Left ventricle myocardium inferior (tissue), 1 donor: ENCODE measurements at regions not wholly inside any gene's neighbourhood (a gene's known extent, or its start where the extent isn't known, plus 50 kb on each side); places are given as distances from the start of the nearest gene placed in this dataset.

Experiments
- DNase-seq: peaks from one replicate; pipeline ENCODE4 v3.0.0-alpha.2; 2020
- H3K27ac ChIP-seq: fragments of 200-600 bp; replicated peaks from 2 replicates; pipeline ENCODE4 v1.8.0; 2021
- H3K27me3 ChIP-seq: fragments of 200-600 bp; 2 replicates; pipeline ENCODE4 v1.8.0; 2021; ENCODE audit warnings: low read depth
- H3K36me3 ChIP-seq: fragments of 200-600 bp; 2 replicates; pipeline ENCODE4 v1.8.0; 2021
- H3K4me1 ChIP-seq: fragments of 200-600 bp; 2 replicates; pipeline ENCODE4 v1.8.0; 2021
- H3K4me3 ChIP-seq: fragments of 200-600 bp; 2 replicates; pipeline ENCODE4 v1.8.0; 2021; ENCODE audit warnings: mild to moderate bottlenecking, moderate library complexity
- H3K9me3 ChIP-seq: fragments of 200-600 bp; replicated peaks from 2 replicates; pipeline ENCODE4 v1.8.0; 2021
- intact Hi-C: fragments of 100-400 bp; cut with micrococcal nuclease; formaldehyde crosslinking; loops from one replicate; pipeline ENCODE4 v1.11.0; 2022
- TF ChIP-seq, protein P1 (sequence below): fragments of 200-600 bp; IDR thresholded peaks from 2 replicates; pipeline ENCODE4 v1.8.0; 2021; ENCODE audit warnings: antibody characterized with exemption, mild to moderate bottlenecking, borderline replicate concordance
- donor health status: DM: no; HTN: yes; CAD: no; lungs with severe emphysema.

- no peak for DNase-seq
- Histone ChIP-seq H3K9me3 (no peaks in the 10 kb centered on the region), H3K4me1 (no peaks in the 10 kb centered on the region), H3K4me3 (no peak overlapping the region), H3K27me3 (peaks cover 56% of the 10 kb centered on the region), H3K36me3 (no peaks in the 10 kb centered on the region), H3K27ac (no peak overlapping the region)
- TF ChIP-seq, protein P1, sequence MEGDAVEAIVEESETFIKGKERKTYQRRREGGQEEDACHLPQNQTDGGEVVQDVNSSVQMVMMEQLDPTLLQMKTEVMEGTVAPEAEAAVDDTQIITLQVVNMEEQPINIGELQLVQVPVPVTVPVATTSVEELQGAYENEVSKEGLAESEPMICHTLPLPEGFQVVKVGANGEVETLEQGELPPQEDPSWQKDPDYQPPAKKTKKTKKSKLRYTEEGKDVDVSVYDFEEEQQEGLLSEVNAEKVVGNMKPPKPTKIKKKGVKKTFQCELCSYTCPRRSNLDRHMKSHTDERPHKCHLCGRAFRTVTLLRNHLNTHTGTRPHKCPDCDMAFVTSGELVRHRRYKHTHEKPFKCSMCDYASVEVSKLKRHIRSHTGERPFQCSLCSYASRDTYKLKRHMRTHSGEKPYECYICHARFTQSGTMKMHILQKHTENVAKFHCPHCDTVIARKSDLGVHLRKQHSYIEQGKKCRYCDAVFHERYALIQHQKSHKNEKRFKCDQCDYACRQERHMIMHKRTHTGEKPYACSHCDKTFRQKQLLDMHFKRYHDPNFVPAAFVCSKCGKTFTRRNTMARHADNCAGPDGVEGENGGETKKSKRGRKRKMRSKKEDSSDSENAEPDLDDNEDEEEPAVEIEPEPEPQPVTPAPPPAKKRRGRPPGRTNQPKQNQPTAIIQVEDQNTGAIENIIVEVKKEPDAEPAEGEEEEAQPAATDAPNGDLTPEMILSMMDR, result no peak
- intact Hi-C loops, result no loop called here
Observed at GRCh38 chr22:48800886-48801607, 1026.6 kb downstream of the BRD1 start.

DNA sequence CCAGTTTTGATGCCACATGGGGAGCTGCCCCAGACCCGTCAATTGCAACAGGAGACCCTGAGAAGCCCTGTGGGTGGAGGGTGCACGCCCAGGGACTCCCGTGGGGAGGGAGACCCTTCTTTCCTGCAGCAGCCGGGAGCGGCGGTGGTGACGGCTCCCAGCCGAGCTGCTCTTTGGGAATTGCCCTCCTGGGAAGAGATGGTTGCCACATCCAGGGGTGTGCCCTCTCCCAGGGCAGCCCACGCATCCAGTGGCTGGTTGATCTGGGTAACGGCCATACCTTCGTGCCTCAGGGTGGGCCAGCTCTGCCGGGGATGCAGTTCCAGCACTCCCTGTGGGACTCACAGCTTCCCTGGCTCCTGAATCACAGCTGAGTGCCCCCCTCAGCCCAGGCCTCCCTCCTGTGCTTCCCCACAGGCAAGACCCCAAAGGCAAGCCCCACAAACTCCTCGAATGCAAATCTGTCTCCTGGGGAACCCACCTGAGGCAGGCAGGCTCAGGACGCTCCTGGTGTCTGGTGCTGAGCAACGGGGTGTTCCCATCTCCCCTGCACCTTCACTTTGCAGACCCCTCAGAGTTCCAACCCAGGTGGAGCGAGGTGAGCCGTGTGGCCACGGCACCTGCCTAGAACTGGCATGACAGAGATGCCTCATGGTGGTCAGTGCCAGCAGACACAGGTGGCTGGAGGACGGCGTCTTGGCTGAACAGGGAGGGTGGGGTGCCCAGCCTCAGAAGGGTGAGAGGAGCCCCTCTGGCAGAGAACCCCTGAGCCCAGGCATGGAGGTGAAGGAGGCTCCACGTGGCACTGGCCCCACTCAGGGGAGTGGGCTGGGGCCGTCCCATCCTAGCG, 1027.4 kb downstream of the BRD1 start:
- DNase-seq, result no peak
- H3K36me3 ChIP-seq, result no peaks in the 10 kb centered on the region

DNA sequence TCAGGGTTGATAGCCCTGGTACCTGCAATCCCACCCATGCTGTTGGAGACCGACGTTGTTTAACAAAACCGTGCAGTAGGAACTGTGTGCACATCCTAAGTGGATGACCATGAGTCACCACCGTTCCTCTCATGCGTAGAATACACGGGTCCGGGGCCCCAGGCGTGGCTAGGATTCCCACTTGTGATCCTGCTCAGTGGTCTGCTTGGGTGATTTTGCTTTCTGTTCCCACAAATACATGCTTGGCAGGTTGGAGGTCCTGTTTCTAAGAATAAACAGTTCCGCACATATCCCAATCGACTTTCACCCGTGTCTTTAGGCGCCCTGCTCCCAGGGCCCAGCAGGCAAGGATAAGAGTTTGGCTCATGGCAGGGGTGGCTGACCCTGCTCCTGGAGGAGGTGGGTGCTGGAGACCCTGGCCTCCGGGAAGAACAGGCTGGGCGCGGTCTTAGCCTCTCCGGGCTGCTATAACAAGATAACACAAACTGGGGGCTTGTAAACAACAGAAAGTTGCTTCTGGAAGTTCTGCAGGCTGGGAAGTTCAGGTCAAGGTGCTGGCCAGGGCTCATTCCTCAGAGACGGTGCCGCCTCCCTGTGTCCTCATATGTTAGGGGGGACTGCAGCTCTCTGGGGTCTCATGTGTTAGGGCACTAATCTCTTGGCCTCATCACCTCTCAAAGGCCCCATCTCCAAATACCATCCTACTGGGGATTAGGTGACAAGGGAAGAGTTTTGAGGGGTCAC, 1028.3 kb downstream of the BRD1 start:
- no peak for DNase-seq
- H3K27ac ChIP-seq, result no peak overlapping the region
- H3K4me3 ChIP-seq, result no peak overlapping the region
- H3K4me1 ChIP-seq, result no peaks in the 10 kb centered on the region
- no peaks in the 10 kb centered on the region for H3K9me3 ChIP-seq
- no peaks in the 10 kb centered on the region for H3K36me3 ChIP-seq
- TF ChIP-seq, protein P1, result no peak
- H3K27me3 ChIP-seq, result peaks cover 56% of the 10 kb centered on the region
- intact Hi-C loops, result no loop called here

More for the DNA sequence above, 1027.4 kb downstream of the BRD1 start:
- Histone ChIP-seq H3K4me3 (no peak overlapping the region), H3K27ac (no peak overlapping the region), H3K4me1 (no peaks in the 10 kb centered on the region), H3K27me3 (peaks cover 57% of the 10 kb centered on the region), H3K9me3 (no peaks in the 10 kb centered on the region)
- intact Hi-C loops, result no loop called here
- TF ChIP-seq, protein P1, result no peak

DNA sequence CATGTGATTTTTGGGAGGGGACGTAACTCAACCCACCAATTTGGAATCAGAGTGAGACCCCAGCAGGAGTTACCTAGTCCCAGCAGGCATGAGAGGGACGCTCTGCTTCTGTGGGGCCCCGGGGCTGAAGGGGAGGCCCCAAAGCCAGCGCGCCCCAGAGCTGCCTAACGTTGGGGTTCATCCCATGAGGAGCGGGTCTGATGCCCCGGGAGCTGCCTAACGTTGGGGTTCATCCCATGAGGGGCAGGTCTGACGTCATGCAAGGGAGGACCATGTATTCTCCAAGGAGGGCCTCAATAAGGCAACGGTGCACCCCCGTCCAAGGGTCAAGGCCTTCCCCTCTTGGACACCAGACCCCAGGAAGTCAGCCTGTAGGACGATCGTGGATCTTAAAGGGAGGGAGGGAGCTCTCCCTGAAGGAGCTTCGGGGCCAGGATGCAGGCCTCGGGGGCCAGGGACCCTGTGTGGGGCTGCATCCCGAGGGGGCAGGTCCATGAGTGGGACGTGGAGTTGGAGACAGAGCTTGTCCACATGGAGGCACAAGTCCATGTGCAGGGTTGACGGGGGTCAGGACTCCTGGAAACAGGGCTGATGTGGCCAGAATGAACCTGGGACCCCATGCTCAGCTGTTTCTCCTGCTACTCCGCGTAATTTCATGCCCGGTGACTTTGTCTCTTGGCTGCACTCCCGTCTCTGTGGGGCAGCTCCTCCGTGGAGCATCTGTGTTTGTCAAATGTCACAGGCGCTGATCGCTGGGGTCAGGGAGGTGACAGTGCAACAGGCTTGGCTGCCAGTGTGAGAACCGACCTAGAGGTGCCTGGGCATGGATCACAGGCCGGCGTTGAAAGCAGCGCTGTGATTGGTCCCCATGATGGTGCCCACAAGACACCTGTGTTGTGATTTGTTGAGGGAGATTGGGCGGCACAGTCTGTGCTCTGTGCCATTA, 1029.1 kb downstream of the BRD1 start:
- no peak for DNase-seq
- TF ChIP-seq, protein P1, result no peak
- intact Hi-C loops, result no loop called here

More for the DNA sequence above, 1029.1 kb downstream of the BRD1 start:
- Histone ChIP-seq H3K4me3 (no peak overlapping the region), H3K27me3 (peaks cover 50% of the 10 kb centered on the region), H3K4me1 (no peaks in the 10 kb centered on the region), H3K36me3 (no peaks in the 10 kb centered on the region), H3K27ac (no peak overlapping the region), H3K9me3 (no peaks in the 10 kb centered on the region)
